HCT116 (cell line): ENCODE measurements at regions not wholly inside any gene's neighbourhood (a gene's known extent, or its start where the extent isn't known, plus 50 kb on each side); places are given as distances from the start of the nearest gene placed in this dataset.

Experiments used
- ATAC-seq: fragments of 200-7000 bp; cut with Tn5 transposase; 2 replicates; pipeline ENCODE4 v1.9.1; 2020; ENCODE audit warnings: mild to moderate bottlenecking, moderate library complexity
- BruUV-seq: library from RNA; stranded (reverse); fragments of 400-500 nt; replicated peaks from 2 replicates; lab custom pipeline; 2021; lab: Mats Ljungman, UMichigan
- CTCF ChIA-PET: fragments of 300-600 bp; sonication (Branson Sonifier 250); formaldehyde crosslinking; loops from one replicate; lab custom pipeline; 2021; ENCODE audit warnings: antibody characterized with exemption; lab: Charles Lee
- POLR2A ChIA-PET: fragments of 300-600, 350-600 bp; sonication (Branson Sonifier 250); formaldehyde crosslinking; loops from one replicate; lab custom pipeline; 2021; ENCODE audit warnings: antibody characterized with exemption; lab: Charles Lee
- RAD21 ChIA-PET, 2 experiments: fragments of 300-600 bp; sonication (Branson Sonifier 250); formaldehyde crosslinking; loops; one replicate each; lab custom pipeline; 2023; ENCODE audit warnings: low total read pairs in 2 of 2; ENCODE audit not compliant: uncharacterized antibody in 2 of 2, unreplicated experiment in 2 of 2, low non-redundant PET in 1 of 2; lab: Charles Lee
- DNase-seq: peaks from one replicate; pipeline ENCODE4 v3.0.0-alpha.2; 2010; ENCODE audit warnings: low read depth, low spot score
- H2AFZ ChIP-seq: fragments of 200-600 bp; shearing (Covaris generic), sonication (generic); 2 replicates; pipeline ENCODE4 v1.6.1; 2017; ENCODE audit warnings: low read depth, mixed run types, mixed read lengths, antibody characterized with exemption, low read length; ENCODE audit not compliant: poor library complexity, severe bottlenecking
- H3K27ac ChIP-seq: 2 replicates; pipeline ENCODE4 v1.5.1; 2012; ENCODE audit warnings: low read depth, low read length
- H3K27me3 ChIP-seq: fragments of 200-600 bp; sonication (generic); 2 replicates; pipeline ENCODE4 v1.6.1; 2016; ENCODE audit warnings: mixed run types, low read length, mixed read lengths; ENCODE audit not compliant: insufficient read depth
- H3K36me3 ChIP-seq, 2 experiments: fragments of 200-500 bp in 1 of 2; fragments of 200-600 bp in 1 of 2; sonication (Bioruptor generic) in 1 of 2; sonication (generic) in 1 of 2; 2 replicates each; pipeline versions ENCODE4 v1.5.1 to v1.6.1; 2014 to 2016; ENCODE audit warnings: low read length in 2 of 2, inconsistent platforms in 1 of 2, mixed read lengths in 1 of 2, mixed run types in 1 of 2; ENCODE audit not compliant: insufficient read depth in 2 of 2, control insufficient read depth in 1 of 2
- H3K4me1 ChIP-seq, 2 experiments: fragments of 200-600 bp in 1 of 2; sonication (generic) in 1 of 2; 2 replicates each; pipeline versions ENCODE4 v1.5.1 to v1.6.1; 2012 to 2017; ENCODE audit warnings: low read length in 2 of 2, inconsistent platforms in 1 of 2, mild to moderate bottlenecking in 1 of 2, mixed read lengths in 1 of 2, mixed run types in 1 of 2, moderate library complexity in 1 of 2; ENCODE audit not compliant: insufficient read depth in 2 of 2, control insufficient read depth in 1 of 2
- H3K4me2 ChIP-seq: fragments of 200-600 bp; sonication (generic); 2 replicates; pipeline ENCODE4 v1.6.1; 2017; ENCODE audit warnings: mixed run types, low read length, mixed read lengths
- H3K4me3 ChIP-seq, 2 experiments: fragments of 200-600 bp in 1 of 2; sonication (generic) in 1 of 2; replicated peaks in 1 of 2; 2 replicates each; pipeline ENCODE4 v1.5.1; 2011 to 2016; ENCODE audit warnings: low read length in 2 of 2, control low read depth in 1 of 2, low read depth in 1 of 2, mild to moderate bottlenecking in 1 of 2, mixed read lengths in 1 of 2, mixed run types in 1 of 2
- H3K79me2 ChIP-seq: fragments of 200-600 bp; sonication (generic); 2 replicates; pipeline ENCODE4 v1.6.1; 2017; ENCODE audit warnings: mild to moderate bottlenecking, mixed run types, low read length, moderate library complexity, mixed read lengths; ENCODE audit not compliant: insufficient read depth
- H3K9ac ChIP-seq: fragments of 200-600 bp; sonication (generic); 2 replicates; pipeline ENCODE4 v1.6.1; 2016; ENCODE audit warnings: low read length, mixed read lengths
- H3K9me2 ChIP-seq: fragments of 200-600 bp; sonication (generic), shearing (Covaris generic); 2 replicates; pipeline ENCODE4 v1.6.1; 2017; ENCODE audit warnings: mixed run types, mild to moderate bottlenecking, moderate library complexity; ENCODE audit not compliant: insufficient read depth
- H3K9me3 ChIP-seq, 2 experiments: fragments of 200-500 bp in 1 of 2; fragments of 200-600 bp in 1 of 2; sonication (Bioruptor generic) in 1 of 2; sonication (generic) in 1 of 2; 2 replicates each; pipeline ENCODE4 v1.6.1; 2014 to 2017; ENCODE audit warnings: low read length in 2 of 2, mixed read lengths in 2 of 2, inconsistent platforms in 1 of 2, low read depth in 1 of 2, mild to moderate bottlenecking in 1 of 2, mixed run types in 1 of 2, moderate library complexity in 1 of 2; ENCODE audit not compliant: control insufficient read depth in 1 of 2, insufficient read depth in 1 of 2
- H4K20me1 ChIP-seq: fragments of 200-600 bp; sonication (generic), shearing (Covaris generic); 2 replicates; pipeline ENCODE4 v1.6.1; 2017; ENCODE audit warnings: mixed run types, mild to moderate bottlenecking, moderate library complexity; ENCODE audit not compliant: insufficient read depth
- CBX3 ChIP-seq: IDR thresholded peaks from 2 replicates; pipeline ENCODE4 v1.6.1; 2012; ENCODE audit warnings: low read depth
- CEBPB ChIP-seq: IDR thresholded peaks from 2 replicates; pipeline ENCODE4 v1.6.1; 2012; ENCODE audit warnings: low read depth
- EGR1 ChIP-seq: IDR thresholded peaks from 2 replicates; pipeline ENCODE4 v1.6.1; 2012; ENCODE audit warnings: low read depth
- ELF1 ChIP-seq: IDR thresholded peaks from 2 replicates; pipeline ENCODE4 v1.6.1; 2012; ENCODE audit warnings: low read depth, borderline replicate concordance
- EZH2 ChIP-seq: fragments of 200-600 bp; sonication (generic); IDR thresholded peaks from 2 replicates; pipeline ENCODE4 v1.6.1; 2017; ENCODE audit warnings: antibody characterized with exemption, mixed run types
- EZH2phosphoT487 ChIP-seq: fragments of 200-600 bp; IDR thresholded peaks from 2 replicates; pipeline ENCODE4 v1.6.1; 2018; ENCODE audit warnings: antibody characterized with exemption, borderline replicate concordance
- FOSL1 ChIP-seq: IDR thresholded peaks from 2 replicates; pipeline ENCODE4 v1.6.1; 2012; ENCODE audit warnings: low read depth
- JUND ChIP-seq: IDR thresholded peaks from 2 replicates; pipeline ENCODE4 v1.6.1; 2012
- MAX ChIP-seq: IDR thresholded peaks from 2 replicates; pipeline ENCODE4 v1.6.1; 2012
- SIN3A ChIP-seq: IDR thresholded peaks from 2 replicates; pipeline ENCODE4 v1.6.1; 2012; ENCODE audit warnings: low read depth
- SRF ChIP-seq: IDR thresholded peaks from 2 replicates; pipeline ENCODE4 v1.6.1; 2012; ENCODE audit warnings: low read depth
- TCF7L2 ChIP-seq: IDR thresholded peaks from 2 replicates; pipeline ENCODE4 v1.7.0; 2011; ENCODE audit warnings: borderline replicate concordance, inconsistent platforms; ENCODE audit not compliant: insufficient read depth, insufficient read length; ENCODE audit errors: extremely low read depth
- ZBTB33 ChIP-seq: IDR thresholded peaks from 2 replicates; pipeline ENCODE4 v1.6.1; 2011; ENCODE audit warnings: mild to moderate bottlenecking, low read length, moderate library complexity; ENCODE audit not compliant: insufficient replicate concordance; ENCODE audit errors: extremely low read depth
- ZFX ChIP-seq: fragments of 450-650 bp; IDR thresholded peaks from 2 replicates; pipeline ENCODE4 v1.6.1; 2017
- ZNF274 ChIP-seq: fragments of 200-500 bp; sonication (Bioruptor generic); IDR thresholded peaks from 2 replicates; pipeline ENCODE4 v1.6.1; 2014; ENCODE audit warnings: mild to moderate bottlenecking, low read depth, low read length, inconsistent platforms
- intact Hi-C: fragments of 100-400 bp; cut with micrococcal nuclease; formaldehyde crosslinking; loops from 2 replicates; pipeline ENCODE4 v1.10.0; 2022
- TF ChIP-seq, protein P1 (sequence below), 3 experiments: fragments of 200-600 bp in 1 of 3; sonication (generic) in 1 of 3; IDR thresholded peaks in 2 of 3; conservative IDR thresholded peaks in 1 of 3; 2 replicates each; pipeline ENCODE4 v1.5.1; 2012 to 2017; ENCODE audit warnings: low read depth in 2 of 3, low read length in 2 of 3, antibody characterized with exemption in 1 of 3, borderline replicate concordance in 1 of 3, control low read depth in 1 of 3, mild to moderate bottlenecking in 1 of 3, mixed read lengths in 1 of 3, mixed run types in 1 of 3, moderate library complexity in 1 of 3; ENCODE audit not compliant: insufficient read depth in 1 of 3
- TF ChIP-seq, protein P2 (sequence below): IDR thresholded peaks from 2 replicates; pipeline ENCODE4 v1.6.1; 2012

DNA sequence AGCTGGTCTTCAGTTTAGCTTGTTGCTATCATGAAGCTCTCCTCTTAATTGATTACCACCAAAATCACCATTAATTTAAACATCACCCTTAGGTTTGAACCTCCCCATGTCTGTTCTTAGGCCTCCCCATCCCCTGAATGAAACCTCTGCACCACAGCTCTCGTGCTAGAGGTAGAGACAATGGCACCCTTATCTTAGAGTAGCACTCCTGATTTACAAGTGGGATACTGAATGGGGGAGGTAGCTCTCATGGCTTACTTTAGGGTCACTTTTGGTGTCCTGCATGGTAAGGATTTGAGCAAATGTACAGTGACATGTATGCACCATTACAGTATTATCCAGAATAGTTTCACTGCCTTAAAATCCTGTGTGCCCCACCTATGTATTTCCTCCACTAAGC, 115.6 kb upstream of the ADTRP start:
- POLR2A ChIA-PET, result no interaction called here
- intact Hi-C loops, result no loop called here
- CTCF ChIA-PET, result no interaction called here
- Histone ChIP-seq H3K36me3 (no peaks in the 10 kb centered on the region), H3K9me3 (no peaks in the 10 kb centered on the region), H3K9me2 (no peaks in the 10 kb centered on the region), H2AFZ (no peak overlapping the region), H3K4me1 (no peaks in the 10 kb centered on the region), H3K9ac (no peak overlapping the region), H3K27ac (no peak overlapping the region), H3K79me2 (no peaks in the 10 kb centered on the region), H3K4me3 (no peak overlapping the region), H3K4me2 (no peak overlapping the region), H4K20me1 (no peaks in the 10 kb centered on the region), H3K27me3 (no peaks in the 10 kb centered on the region)
- no peak for DNase-seq
- TF ChIP-seq JUND (no peak), ZBTB33 (no peak), SRF (no peak), EZH2 (no peak), CBX3 (no peak), ZNF274 (no peak), EZH2phosphoT487 (no peak), SIN3A (no peak), EGR1 (no peak), ELF1 (no peak), FOSL1 (no peak), MAX (no peak), CEBPB (no peak), TCF7L2 (no peak), ZFX (no peak)
- TF ChIP-seq, protein P1, sequence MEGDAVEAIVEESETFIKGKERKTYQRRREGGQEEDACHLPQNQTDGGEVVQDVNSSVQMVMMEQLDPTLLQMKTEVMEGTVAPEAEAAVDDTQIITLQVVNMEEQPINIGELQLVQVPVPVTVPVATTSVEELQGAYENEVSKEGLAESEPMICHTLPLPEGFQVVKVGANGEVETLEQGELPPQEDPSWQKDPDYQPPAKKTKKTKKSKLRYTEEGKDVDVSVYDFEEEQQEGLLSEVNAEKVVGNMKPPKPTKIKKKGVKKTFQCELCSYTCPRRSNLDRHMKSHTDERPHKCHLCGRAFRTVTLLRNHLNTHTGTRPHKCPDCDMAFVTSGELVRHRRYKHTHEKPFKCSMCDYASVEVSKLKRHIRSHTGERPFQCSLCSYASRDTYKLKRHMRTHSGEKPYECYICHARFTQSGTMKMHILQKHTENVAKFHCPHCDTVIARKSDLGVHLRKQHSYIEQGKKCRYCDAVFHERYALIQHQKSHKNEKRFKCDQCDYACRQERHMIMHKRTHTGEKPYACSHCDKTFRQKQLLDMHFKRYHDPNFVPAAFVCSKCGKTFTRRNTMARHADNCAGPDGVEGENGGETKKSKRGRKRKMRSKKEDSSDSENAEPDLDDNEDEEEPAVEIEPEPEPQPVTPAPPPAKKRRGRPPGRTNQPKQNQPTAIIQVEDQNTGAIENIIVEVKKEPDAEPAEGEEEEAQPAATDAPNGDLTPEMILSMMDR (IDR thresholded peaks at IDR 0.05 in 2 of 3, conservative IDR thresholded peaks at IDR 0.05 in 1 of 3; ENCODE audit: borderline replicate concordance in 1 of 3, insufficient read depth in 1 of 3, low read depth in 2 of 3, low read length in 2 of 3), result no peak
- TF ChIP-seq, protein P2, sequence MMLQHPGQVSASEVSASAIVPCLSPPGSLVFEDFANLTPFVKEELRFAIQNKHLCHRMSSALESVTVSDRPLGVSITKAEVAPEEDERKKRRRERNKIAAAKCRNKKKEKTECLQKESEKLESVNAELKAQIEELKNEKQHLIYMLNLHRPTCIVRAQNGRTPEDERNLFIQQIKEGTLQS, result no peak
- ATAC-seq, result no peak
- RAD21 ChIA-PET, result no interaction called here
- no TSS peak for BruUV-seq
